Astrocyte (in vitro differentiated cells and primary cell): ENCODE measurements at regions not wholly inside any gene's neighbourhood (a gene's known extent, or its start where the extent isn't known, plus 50 kb on each side); places are given as distances from the start of the nearest gene placed in this dataset.

Source experiments
- DNase-seq: peaks from one replicate; pipeline ENCODE4 v3.0.0-alpha.2; 2010; ENCODE audit warnings: low read depth
- FAIRE-seq: peaks from 2 replicates; lab custom pipeline; 2011; peaks lifted over from hg19 to GRCh38; lab: Jason Lieb, UNC
- H2AFZ ChIP-seq: 2 replicates; pipeline ENCODE4 v1.6.0; 2012; ENCODE audit warnings: low read depth, low read length, inconsistent platforms
- H3K27ac ChIP-seq: 2 replicates; pipeline ENCODE4 v1.5.1; 2011; ENCODE audit warnings: low read depth, low read length, inconsistent platforms
- H3K27me3 ChIP-seq: 2 replicates; pipeline ENCODE4 v1.6.0; 2011; ENCODE audit warnings: low read length, inconsistent platforms; ENCODE audit not compliant: insufficient read depth
- H3K36me3 ChIP-seq: 2 replicates; pipeline ENCODE4 v1.5.1; 2011; ENCODE audit warnings: low read length, inconsistent platforms; ENCODE audit not compliant: insufficient read depth
- H3K4me1 ChIP-seq: 2 replicates; pipeline ENCODE4 v1.5.1; 2011; ENCODE audit warnings: low read length, inconsistent platforms; ENCODE audit not compliant: insufficient read depth
- H3K4me2 ChIP-seq: 2 replicates; pipeline ENCODE4 v1.6.0; 2012; ENCODE audit warnings: low read length, inconsistent platforms
- H3K4me3 ChIP-seq: 2 replicates; pipeline ENCODE4 v1.5.1; 2011; ENCODE audit warnings: low read depth, mild to moderate bottlenecking, low read length, inconsistent platforms; ENCODE audit not compliant: insufficient read depth
- H3K79me2 ChIP-seq: 2 replicates; pipeline ENCODE4 v1.6.0; 2012; ENCODE audit warnings: mild to moderate bottlenecking, low read length, inconsistent platforms; ENCODE audit not compliant: insufficient read depth
- H3K9ac ChIP-seq: 2 replicates; pipeline ENCODE4 v1.6.0; 2012; ENCODE audit warnings: mild to moderate bottlenecking, low read length, inconsistent platforms
- H3K9me3 ChIP-seq: 2 replicates; pipeline ENCODE4 v1.5.1; 2012; ENCODE audit warnings: low read depth, mild to moderate bottlenecking, low read length, inconsistent platforms; ENCODE audit not compliant: insufficient read depth
- H4K20me1 ChIP-seq: 2 replicates; pipeline ENCODE4 v1.6.0; 2012; ENCODE audit warnings: low read length, inconsistent platforms; ENCODE audit not compliant: insufficient read depth
- H3K27ac Mint-ChIP-seq: one replicate; pipeline ENCODE4 v1.8.0; 2021; ENCODE audit warnings: mild to moderate bottlenecking, mixed read lengths; ENCODE audit not compliant: unreplicated experiment
- H3K27me3 Mint-ChIP-seq: one replicate; pipeline ENCODE4 v1.8.0; 2021; ENCODE audit warnings: low read depth, mixed read lengths; ENCODE audit not compliant: unreplicated experiment
- H3K36me3 Mint-ChIP-seq: one replicate; pipeline ENCODE4 v1.8.0; 2021; ENCODE audit warnings: low read depth, mixed read lengths; ENCODE audit not compliant: unreplicated experiment
- H3K4me1 Mint-ChIP-seq: one replicate; pipeline ENCODE4 v1.8.0; 2021; ENCODE audit warnings: low read depth, mixed read lengths; ENCODE audit not compliant: unreplicated experiment
- H3K4me3 Mint-ChIP-seq: one replicate; pipeline ENCODE4 v1.8.0; 2021; ENCODE audit warnings: mild to moderate bottlenecking, moderate library complexity, mixed read lengths; ENCODE audit not compliant: unreplicated experiment
- H3K9me3 Mint-ChIP-seq: one replicate; pipeline ENCODE4 v1.8.0; 2021; ENCODE audit warnings: mild to moderate bottlenecking, mixed read lengths; ENCODE audit not compliant: unreplicated experiment
- CTCF ChIP-seq: IDR thresholded peaks from 2 replicates; pipeline ENCODE4 v1.5.1; 2011; ENCODE audit warnings: low read depth, mild to moderate bottlenecking, inconsistent platforms, low read length, moderate library complexity; ENCODE audit not compliant: insufficient read depth
- EZH2 ChIP-seq: IDR thresholded peaks from 2 replicates; pipeline ENCODE4 v1.6.1; 2012; ENCODE audit warnings: mild to moderate bottlenecking, low read length, inconsistent platforms; ENCODE audit not compliant: insufficient read depth

GRCh38 chr18:68560128-68560527 lies 154.8 kb downstream of the TMX3 start:
- no peak for FAIRE-seq
- no peak overlapping the region for H3K4me3 ChIP-seq

GRCh38 chr18:68557183-68557582 lies 157.7 kb downstream of the TMX3 start:
- Histone ChIP-seq H3K79me2 (no peaks in the 10 kb centered on the region), H2AFZ (no peak overlapping the region), H3K9me3 (no peaks in the 10 kb centered on the region), H3K27ac (no peak overlapping the region), H3K36me3 (no peaks in the 10 kb centered on the region), H3K4me2 (no peak overlapping the region), H3K4me3 (no peak overlapping the region), H4K20me1 (no peaks in the 10 kb centered on the region), H3K9ac (no peak overlapping the region), H3K4me1 (no peaks in the 10 kb centered on the region), H3K27me3 (no peaks in the 10 kb centered on the region)
- no peak overlapping the region for H3K27ac Mint-ChIP-seq
- DNase-seq = no peak
- no peaks in the 10 kb centered on the region for H3K4me1 Mint-ChIP-seq
- H3K36me3 Mint-ChIP-seq = no peaks in the 10 kb centered on the region
- no peak overlapping the region for H3K4me3 Mint-ChIP-seq
- TF ChIP-seq CTCF (no peak), EZH2 (no peak)
- no peaks in the 10 kb centered on the region for H3K9me3 Mint-ChIP-seq
- peaks cover 3% of the 10 kb centered on the region for H3K27me3 Mint-ChIP-seq
- no peak for FAIRE-seq

More at GRCh38 chr18:68560128-68560527, 154.8 kb downstream of the TMX3 start:
- Histone ChIP-seq H2AFZ (no peak overlapping the region), H3K4me2 (no peak overlapping the region), H3K9ac (no peak overlapping the region), H4K20me1 (no peaks in the 10 kb centered on the region), H3K4me1 (no peaks in the 10 kb centered on the region), H3K27ac (no peak overlapping the region), H3K79me2 (no peaks in the 10 kb centered on the region), H3K36me3 (no peaks in the 10 kb centered on the region), H3K9me3 (no peaks in the 10 kb centered on the region), H3K27me3 (no peaks in the 10 kb centered on the region)
- Mint-ChIP-seq H3K9me3 (no peaks in the 10 kb centered on the region), H3K27ac (no peak overlapping the region), H3K27me3 (peaks cover 3% of the 10 kb centered on the region), H3K36me3 (no peaks in the 10 kb centered on the region), H3K4me1 (no peaks in the 10 kb centered on the region), H3K4me3 (no peak overlapping the region)
- DNase-seq = no peak
- no peak for TF ChIP-seq CTCF
- TF ChIP-seq EZH2 = no peak

- H3K27me3 Mint-ChIP-seq = peaks cover 3% of the 10 kb centered on the region
- H3K27ac Mint-ChIP-seq = no peak overlapping the region
- Histone ChIP-seq H3K9me3 (no peaks in the 10 kb centered on the region), H4K20me1 (no peaks in the 10 kb centered on the region), H3K4me1 (no peaks in the 10 kb centered on the region), H3K79me2 (no peaks in the 10 kb centered on the region), H2AFZ (no peak overlapping the region), H3K4me2 (no peak overlapping the region), H3K36me3 (no peaks in the 10 kb centered on the region), H3K9ac (no peak overlapping the region), H3K27ac (no peak overlapping the region), H3K4me3 (no peak overlapping the region), H3K27me3 (no peaks in the 10 kb centered on the region)
- no peaks in the 10 kb centered on the region for H3K4me1 Mint-ChIP-seq
- no peak for FAIRE-seq
- H3K36me3 Mint-ChIP-seq = no peaks in the 10 kb centered on the region
- no peak overlapping the region for H3K4me3 Mint-ChIP-seq
- no peak for DNase-seq
- TF ChIP-seq CTCF (no peak), EZH2 (no peak)
- no peaks in the 10 kb centered on the region for H3K9me3 Mint-ChIP-seq
Measured at GRCh38 chr18:68555879-68556301, 159.0 kb downstream of the TMX3 start.
